HG02840 (cell line): ENCODE measurements at regions not wholly inside any gene's neighbourhood (a gene's known extent, or its start where the extent isn't known, plus 50 kb on each side); places are given as distances from the start of the nearest gene placed in this dataset.
"Not testable (repeated sequence)": the region's sequence is repeated elsewhere in the genome, so short reads cannot be mapped to it uniquely, and the experiment has no call there.

Experiments
- ATAC-seq: cut with Tn5 transposase; IDR thresholded peaks from one replicate; pipeline ENCODE4 v1.9.1; 2021; ENCODE audit warnings: mild to moderate bottlenecking, moderate library complexity, moderate number of reproducible peaks; ENCODE audit not compliant: unreplicated experiment, low FRiP score

DNA sequence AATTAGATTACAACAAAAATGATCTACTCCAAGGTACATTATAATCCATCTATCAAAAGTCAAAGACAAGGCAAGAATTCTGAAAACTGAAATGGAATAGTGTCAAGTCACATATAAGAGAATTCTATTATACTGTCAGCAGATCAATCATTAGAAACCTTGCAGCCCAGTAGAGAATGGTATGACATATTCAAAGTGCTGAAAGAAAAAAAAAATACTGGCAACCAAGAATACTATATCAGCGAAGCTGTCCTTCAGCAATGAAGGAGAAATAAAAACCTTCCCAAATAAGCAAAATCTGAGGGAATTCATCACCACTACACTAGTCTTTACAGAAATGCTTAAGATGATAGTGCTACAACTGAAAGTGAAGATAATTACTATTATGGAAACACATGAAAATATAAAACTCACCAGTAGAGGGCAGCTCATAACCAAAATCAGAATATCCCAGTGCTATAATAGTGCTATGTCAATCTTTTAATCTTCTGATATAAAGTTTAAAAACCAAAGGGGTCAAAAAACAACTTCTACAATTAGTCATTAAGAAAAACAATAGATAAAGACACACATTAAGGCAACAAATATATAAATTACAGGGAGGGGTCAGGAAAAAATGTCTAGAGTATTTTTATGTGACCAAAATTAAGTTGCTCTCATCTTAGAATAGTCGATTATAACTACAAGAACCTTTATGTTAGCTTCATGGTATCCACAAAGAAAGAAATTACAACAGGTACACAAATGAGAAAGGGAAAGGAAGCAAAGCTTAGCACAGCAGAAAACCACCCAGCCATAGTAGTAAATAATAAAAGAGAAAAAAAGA lies 190.7 kb upstream of the CNTN6 start:
- peak; percentile 74 for ATAC-seq

DNA sequence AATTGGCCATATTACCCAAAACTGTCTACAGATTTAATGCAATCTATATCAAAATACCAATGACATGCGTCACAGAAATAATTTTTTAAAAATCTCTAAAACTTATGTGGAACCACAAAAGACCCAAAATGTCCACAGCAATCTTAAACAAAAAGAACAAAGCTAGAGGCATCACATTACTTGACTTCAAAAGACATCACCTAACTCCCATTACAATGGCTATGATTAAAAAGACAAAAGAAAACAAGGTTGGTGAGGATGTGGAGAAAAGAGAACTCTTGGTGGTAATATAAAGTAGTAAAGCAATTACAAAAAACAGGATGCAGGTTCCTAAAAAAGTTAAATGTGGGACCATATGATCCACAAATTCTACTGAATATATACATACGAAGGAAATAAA lies 187.6 kb upstream of the CNTN6 start:
- no peak for ATAC-seq

DNA sequence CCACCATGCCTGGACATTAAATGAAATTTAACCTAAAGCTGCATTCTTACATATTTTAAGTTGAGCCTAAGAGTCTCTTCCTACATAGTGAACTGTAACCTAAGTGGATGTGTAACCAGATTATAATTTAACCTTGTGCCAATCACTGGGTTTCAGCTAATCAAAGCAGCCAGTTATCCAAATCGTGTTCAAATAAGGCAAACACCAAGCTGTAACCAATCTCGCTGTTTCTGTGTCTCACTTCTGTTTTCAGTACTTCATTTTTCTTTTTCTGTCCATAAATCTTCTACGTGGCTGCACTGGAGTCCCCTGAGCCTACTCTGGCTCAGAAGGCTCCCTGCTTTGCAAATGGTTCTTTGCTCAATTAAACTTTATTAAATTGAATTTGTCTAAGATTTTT lies 186.1 kb upstream of the CNTN6 start:
- ATAC-seq = no peak

DNA sequence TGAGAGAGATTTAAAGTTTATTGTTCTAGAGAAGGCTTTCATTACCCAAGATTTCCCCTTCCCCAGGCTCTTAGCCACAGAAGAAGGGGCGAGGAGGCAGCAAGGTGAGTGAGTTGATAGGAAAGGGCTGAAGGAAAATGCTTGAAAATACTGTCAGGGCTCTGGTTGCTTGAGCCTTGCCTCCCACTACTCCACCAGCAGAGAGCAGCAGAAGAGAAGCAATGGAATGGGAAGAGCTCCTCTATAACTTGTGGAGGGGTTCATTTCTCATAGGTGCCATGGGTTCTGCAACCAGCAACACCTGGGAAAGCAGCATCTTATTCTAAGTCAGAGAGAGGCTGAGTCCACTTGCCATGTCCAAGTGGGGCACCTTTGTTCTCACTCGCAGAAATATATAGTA lies 184.0 kb upstream of the CNTN6 start:
- ATAC-seq = no peak

DNA sequence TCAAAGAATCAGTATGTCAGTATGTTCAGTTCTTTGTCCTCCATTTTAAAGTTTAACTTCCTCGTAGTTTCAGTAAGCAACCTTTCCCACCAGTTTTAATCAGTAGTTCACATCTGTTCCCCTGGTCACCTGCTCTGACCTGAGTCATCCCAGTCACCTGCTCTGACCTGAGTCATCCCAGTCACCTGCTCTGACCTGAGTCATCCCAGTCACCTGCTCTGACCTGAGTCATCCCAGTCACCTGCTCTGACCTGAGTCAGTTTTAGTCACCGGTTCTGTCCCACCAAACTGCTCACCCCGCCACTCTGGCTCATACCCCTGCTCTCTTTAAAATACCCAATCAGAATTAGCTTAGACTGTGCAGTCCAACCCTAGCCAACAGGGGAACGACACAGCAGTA lies 180.1 kb upstream of the CNTN6 start:
- not testable (repeated sequence) for ATAC-seq

DNA sequence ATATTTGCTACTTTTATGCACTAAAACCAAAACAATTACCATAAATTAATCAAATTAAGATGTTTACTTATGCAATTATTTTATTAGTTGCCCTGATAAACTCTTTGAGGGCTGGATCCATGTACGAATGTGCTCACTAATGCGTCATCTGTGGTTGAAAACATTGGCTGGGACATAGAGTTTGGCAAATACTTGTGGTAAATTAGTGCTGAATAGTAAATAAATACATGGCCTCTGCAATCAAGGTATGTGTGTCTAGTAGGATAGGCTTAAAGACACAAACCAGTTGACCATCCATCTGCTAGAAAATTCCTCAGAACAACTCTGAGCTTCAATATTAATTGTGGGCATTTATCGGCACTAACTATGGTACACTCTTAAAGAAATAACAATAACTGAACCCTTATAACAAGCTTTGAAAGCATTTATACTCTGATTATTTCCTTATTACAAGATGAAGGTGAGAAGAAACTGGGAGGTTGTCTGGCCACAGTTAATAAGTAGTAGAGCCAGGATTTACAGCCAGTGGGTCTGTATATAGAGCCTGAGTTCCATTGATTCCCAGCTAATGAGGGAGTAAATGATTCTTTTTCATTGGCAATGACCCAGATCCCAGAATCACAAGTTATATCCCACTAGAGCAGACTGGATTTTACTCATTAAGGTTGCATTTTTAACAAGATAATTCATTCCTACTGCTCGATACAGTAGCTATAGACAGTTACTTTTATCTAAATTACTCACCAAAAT lies 169.5 kb upstream of the CNTN6 start:
- ATAC-seq = no peak

DNA sequence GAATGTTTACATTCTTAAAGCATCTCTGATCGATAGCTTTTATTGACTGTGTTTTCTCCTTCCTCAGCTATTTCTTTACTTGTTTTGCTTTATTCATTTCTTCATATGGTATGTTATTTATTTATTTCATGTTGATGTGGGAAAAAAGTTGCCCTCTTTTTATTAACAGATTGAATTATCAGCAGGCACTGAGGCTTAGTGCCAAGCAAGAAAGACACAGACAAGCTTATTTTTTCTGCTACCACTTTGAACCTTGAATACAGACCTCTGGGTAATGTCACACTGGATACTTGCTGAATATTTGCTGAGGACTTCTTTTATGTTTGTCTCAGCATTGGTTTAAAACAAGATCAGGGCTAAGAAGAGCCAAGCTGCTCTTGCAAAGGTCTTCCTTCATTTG lies 162.0 kb upstream of the CNTN6 start:
- no peak for ATAC-seq

DNA sequence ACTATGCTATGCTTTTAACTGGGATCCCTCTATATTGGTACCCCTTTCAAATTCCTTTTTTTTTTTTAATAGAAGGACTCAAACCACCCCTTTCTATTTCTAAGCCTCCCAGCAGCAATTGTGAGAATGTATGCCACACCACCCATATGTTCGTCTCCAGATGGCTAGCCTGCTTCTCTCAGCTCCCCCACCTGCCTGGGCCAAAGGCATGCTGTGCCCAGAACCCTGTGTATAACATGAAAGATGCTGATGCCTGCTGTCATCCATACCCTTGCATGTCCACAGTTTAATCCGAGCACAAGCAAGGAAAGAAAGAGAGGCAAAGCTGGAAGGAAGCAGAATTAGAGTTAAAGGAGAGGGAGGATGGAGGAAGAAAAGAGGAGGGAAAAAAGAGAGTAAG lies 159.5 kb upstream of the CNTN6 start:
- no peak for ATAC-seq

DNA sequence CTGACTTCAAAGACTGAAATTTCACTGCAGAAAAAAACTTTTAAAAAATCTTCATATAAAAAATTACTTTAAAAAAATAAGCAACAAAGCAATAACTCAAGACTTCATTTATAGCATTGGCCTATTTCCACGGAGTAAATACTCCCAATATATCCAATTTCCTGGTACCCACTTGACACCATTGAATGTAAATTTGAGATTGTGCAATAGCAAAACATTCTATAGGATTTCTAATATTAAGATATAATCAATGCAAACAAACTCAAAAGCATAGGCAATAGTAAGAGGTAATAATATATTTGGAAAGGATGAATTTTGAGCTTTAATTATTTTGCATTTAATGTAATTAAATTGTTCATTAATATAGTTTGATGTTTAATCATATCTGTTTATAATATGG lies 148.0 kb upstream of the CNTN6 start:
- ATAC-seq = no peak

DNA sequence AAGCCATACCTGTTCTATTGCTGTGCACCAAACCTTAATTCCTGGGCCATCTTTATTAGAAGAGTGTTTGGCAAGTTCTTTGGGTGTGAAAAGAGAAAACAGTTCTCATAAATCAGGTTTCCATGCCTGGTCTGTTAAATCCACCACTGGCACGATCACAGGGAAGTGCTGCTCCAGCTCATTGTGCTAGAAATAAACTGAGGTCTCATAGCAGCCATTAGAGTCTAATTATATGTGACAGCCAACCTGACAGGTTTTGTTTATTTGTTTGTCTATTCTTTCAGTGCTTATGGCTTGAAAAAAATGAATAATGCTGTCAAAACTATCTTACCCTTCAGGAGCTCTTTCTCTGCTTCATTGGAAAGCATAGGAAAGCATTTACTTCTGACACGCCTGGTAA lies 147.1 kb upstream of the CNTN6 start:
- no peak for ATAC-seq

DNA sequence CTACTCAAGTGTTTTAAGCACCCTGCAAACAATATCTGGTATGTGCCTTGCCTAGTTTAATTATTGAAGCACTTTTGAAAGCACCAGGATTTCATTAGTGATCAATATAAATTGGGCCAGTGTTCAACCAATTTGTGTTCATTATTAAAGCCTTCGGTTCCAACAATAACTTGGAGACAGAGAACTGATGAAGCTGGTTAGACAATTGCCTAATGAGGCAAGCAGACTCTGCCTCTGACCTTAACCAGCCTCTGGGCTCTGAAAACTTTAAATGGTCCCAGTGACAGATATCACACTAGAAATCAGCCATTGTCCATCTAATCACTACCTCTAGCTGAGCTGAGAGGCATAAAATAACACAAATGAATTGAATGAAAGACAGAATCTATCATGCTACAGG lies 139.9 kb upstream of the CNTN6 start:
- no peak for ATAC-seq

DNA sequence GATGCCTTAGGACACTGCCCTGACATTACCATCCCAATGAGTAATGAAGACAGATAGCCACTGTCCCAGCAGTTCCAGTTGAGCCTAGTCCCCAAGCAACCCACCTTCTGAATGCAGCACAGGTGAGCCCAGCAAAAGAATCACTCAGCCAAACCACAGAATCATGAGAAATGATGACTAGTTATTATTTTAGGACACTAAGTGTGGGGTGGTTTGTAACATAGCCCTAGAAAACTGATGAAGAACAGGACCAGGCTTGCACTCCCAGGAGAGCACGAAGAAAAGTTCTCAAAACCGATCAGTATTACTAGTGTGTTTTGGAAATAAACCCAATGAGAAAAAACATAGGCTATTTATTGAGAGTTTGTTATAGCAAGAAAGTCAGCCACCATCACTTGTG lies 129.6 kb upstream of the CNTN6 start:
- ATAC-seq = no peak

DNA sequence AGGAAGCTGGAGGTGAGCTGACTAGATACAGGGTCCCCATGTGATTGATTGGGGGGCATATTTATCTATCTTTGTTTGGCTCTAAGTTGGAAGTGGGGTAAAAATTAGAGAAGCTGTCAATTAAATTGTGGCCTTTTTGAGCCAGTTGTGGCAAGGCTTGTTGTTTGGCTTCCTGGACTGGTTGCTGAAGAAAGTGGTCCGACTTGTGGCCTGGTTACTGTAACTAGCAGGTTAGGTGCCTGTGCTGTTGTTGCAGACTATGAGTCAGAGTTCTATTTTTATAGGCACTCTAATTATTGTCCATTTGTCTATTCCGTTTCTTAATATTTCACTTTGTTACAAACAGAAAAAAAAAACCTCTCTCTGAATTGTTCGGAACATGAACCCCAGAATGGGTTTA lies 129.1 kb upstream of the CNTN6 start:
- no peak for ATAC-seq

DNA sequence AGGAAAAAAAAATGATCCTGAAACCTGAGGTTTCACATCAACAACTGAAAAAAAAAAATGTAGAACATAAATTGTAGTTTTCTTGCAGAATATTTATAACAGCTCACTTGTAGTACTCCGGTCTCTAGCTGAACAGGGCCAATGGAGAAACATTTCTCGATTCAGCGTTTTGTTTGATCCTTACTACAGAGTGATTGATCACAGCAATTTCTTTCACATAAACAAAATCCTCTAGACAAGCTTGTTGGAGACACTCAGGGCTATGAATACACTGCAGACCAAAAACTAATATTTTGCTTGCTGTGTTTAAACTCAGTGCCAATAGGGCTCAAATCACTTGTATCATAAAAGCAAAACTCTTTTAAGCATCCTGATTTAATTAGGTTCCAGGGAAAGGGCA lies 127.0 kb upstream of the CNTN6 start:
- ATAC-seq = no peak

DNA sequence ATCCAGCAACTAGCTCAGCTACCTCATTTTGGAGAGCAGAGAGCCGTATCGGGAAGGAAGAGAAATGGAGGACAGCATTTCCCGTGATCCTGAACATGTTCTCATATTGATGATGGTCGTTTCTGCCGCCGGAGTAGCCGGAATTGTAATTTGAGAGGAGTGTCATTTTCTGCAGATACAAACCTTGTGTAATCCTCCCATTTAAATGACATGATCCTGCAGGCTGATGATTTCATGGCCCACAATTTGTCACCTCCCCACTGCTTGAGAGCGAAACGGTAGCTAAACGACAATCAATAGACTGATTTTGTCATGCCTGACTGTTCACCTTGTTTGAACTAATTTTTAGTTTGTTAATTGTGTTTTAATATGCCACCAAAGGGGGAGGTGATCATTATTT lies 126.5 kb upstream of the CNTN6 start:
- ATAC-seq = no peak

DNA sequence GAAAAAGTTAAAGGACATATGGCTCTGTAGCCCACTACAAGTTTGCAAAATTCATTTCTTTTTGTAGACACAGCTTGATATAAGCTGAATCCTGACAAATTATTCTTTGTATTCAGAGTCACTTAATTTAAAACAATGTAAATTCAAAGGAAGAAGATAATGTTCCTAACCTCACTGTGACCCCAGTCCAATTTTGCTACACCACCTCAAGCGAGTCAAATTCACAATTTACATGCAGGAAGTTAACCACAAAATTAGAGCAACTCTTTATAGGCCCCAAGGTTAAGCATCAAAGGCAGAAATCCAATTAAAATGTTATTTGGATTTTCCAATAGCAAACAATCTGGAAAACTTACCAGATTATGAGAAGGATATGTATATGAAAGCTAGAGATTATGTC lies 119.5 kb upstream of the CNTN6 start:
- no peak for ATAC-seq

DNA sequence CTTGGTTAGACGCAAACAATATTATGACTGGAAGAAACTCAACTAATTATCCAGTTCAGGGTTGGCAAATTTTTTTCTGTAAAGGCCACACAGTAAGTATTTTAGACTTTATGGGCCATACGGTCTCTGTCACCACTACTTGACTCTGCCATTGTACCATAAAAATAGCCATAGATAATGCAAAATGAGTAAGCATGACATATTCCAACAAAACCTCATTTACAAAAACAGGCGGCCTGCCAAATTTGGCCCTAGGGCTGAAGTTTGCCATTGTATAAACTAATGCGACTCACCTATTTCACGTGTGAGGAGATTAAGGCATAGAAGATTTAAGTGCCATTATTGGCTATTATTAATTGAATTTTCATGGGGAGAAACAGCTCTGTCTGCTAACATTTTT lies 116.8 kb upstream of the CNTN6 start:
- no peak for ATAC-seq

DNA sequence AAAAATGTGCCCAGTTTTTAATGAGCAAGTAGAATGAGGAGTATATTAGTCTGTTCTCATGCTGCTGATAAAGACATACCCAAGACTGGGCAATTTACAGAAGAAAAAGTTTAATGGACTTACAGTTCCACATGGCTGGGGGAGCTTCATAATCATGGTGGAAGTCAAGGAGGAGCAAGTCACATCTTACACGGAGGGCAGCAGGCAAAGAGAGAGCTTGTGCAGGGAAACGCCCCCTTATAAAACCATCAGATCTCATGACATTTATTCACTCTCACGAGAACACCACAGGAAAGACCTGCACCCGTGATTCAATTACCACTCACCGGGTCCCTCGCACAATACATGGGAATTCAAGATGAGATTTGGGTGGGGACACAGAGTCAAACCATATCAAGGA lies 111.7 kb upstream of the CNTN6 start:
- ATAC-seq = no peak

DNA sequence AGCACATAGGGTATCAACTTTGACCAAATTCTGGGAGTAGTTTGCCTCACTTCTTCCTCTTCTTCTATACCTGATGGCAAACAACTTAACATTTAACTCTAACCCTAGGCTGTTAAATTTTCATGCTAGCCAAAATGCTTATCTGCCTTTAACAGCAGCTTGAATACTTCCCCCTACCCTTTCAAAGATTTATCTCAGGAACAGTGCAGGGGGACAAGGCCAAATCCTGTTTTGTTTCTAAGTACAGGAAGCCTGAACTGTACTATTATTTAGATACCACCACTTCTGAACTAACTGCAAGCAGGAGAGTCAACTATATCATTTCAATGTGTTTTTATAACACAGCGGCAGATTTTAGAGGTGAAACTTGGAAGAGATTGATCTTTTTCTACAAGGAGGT lies 104.0 kb upstream of the CNTN6 start:
- no peak for ATAC-seq

DNA sequence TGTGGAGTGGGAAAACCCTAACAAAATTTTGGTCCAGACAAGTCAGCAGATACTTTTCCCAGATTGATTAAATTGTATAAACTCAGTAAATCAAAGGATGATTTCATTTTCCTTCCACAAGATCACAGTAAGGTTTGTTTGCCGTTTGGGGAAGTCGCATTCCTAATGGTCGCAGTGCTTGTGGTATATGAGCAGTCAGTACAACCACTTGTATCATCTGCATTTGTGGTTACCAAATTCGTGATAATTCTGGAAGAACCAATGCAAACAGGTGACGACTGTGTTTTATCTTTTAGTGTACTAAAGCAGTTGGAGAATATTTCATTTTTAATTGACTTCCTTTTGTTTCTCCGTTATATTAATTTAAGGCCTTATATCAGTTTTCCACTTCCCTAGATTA lies 100.0 kb upstream of the CNTN6 start:
- no peak for ATAC-seq

DNA sequence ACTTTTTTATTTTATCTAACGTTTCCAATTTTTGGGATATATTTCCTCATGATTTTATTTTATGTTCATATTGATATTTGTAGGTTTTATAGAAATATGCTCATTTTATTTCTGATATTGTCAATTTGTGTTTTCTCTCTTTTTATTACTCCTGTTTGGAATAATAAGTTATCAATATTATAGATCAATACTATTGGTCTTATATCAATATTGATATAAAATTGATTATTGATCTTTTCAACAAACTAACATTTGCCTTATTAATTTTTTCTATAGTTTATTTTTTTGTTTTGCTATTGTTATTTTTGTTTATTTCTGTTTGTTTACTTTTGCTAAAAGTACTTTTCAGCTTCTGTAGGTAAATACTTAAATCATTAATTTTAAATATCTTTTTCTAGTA lies 90.8 kb upstream of the CNTN6 start:
- ATAC-seq = no peak

DNA sequence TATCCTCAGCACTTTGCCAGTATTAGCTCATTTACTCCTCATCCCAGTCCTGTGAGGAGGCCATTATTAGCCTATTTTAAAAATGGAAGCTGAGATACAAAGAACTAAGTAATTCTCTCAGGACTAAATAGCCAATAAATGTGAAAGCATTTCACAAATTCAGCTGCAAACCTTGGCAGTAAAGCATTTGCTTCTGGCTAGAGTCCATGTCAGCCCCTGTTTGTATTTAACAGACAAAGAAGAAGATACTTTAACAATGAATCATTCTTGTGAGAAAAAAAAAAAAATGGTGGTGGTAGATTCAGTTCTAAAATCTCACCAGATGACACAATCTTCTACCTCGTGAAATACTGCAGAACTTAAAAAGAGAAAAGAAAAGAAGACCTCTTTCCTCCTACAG lies 85.0 kb upstream of the CNTN6 start:
- ATAC-seq = no peak
